Stimulated activated CD8-positive, alpha-beta memory T cell treated with anti-CD3 and anti-CD28 coated beads, Interleukin-4, amount 100 ng/mL, for 48 hours (primary cell): ENCODE measurements at regions not wholly inside any gene's neighbourhood (a gene's known extent, or its start where the extent isn't known, plus 50 kb on each side); places are given as distances from the start of the nearest gene placed in this dataset.

Experiments used
- DNase-seq: peaks from one replicate; pipeline ENCODE4 v3.0.0-alpha.2; 2020

- DNase-seq = no peak
Measured at GRCh38 chr12:94071258-94071657, 77.1 kb upstream of the PLXNC1 start.

GRCh38 chr12:94073441-94074051 lies 74.8 kb upstream of the PLXNC1 start:
- DNase-seq = no peak

- no peak for DNase-seq
Measured at GRCh38 chr12:94074216-94074979, 74.0 kb upstream of the PLXNC1 start.

- DNase-seq = no peak
Measured at GRCh38 chr12:94074980-94075629, 73.3 kb upstream of the PLXNC1 start.

GRCh38 chr12:94077209-94077608 lies 71.2 kb upstream of the PLXNC1 start:
- DNase-seq = no peak

GRCh38 chr12:94078138-94078723 lies 70.1 kb upstream of the PLXNC1 start:
- no peak for DNase-seq

- DNase-seq = no peak
Measured at GRCh38 chr12:94078736-94079509, 69.5 kb upstream of the PLXNC1 start.

- DNase-seq = no peak
Measured at GRCh38 chr12:94079566-94080340, 68.6 kb upstream of the PLXNC1 start.

GRCh38 chr12:94080341-94081009 lies 67.9 kb upstream of the PLXNC1 start:
- DNase-seq = no peak

- DNase-seq = no peak
Measured at GRCh38 chr12:94082690-94083089, 65.7 kb upstream of the PLXNC1 start.

GRCh38 chr12:94089891-94090290 lies 58.5 kb upstream of the PLXNC1 start:
- no peak for DNase-seq

- no peak for DNase-seq
Measured at GRCh38 chr12:94091624-94092023, 56.8 kb upstream of the PLXNC1 start.

GRCh38 chr12:94092516-94093241 lies 55.7 kb upstream of the PLXNC1 start:
- DNase-seq = no peak

- DNase-seq = no peak
Measured at GRCh38 chr12:94094700-94095099, 53.7 kb upstream of the PLXNC1 start.

GRCh38 chr12:94095618-94096017 lies 52.8 kb upstream of the PLXNC1 start:
- no peak for DNase-seq

- no peak for DNase-seq
Measured at GRCh38 chr12:94098466-94098865, 49.9 kb upstream of the PLXNC1 start.
